H1 (cell line): ENCODE measurements at regions not wholly inside any gene's neighbourhood (a gene's known extent, or its start where the extent isn't known, plus 50 kb on each side); places are given as distances from the start of the nearest gene placed in this dataset.

Experiments used
- CTCF ChIP-seq, 3 experiments: IDR thresholded peaks; 1 replicate in 2 of 3; 2 replicates in 1 of 3; pipeline versions ENCODE4 v1.5.1 to v1.6.1; 2011; ENCODE audit warnings: low read length in 3 of 3, mild to moderate bottlenecking in 3 of 3, inconsistent platforms in 2 of 3, low read depth in 1 of 3, moderate library complexity in 1 of 3; ENCODE audit not compliant: insufficient read depth in 1 of 3; ENCODE audit errors: control extremely low read depth in 1 of 3
- FOSL1 ChIP-seq: IDR thresholded peaks from 2 replicates; pipeline ENCODE4 v1.6.1; 2011; ENCODE audit warnings: mild to moderate bottlenecking, low read depth, low read length, moderate library complexity; ENCODE audit not compliant: insufficient read depth
- RAD21 ChIP-seq, 2 experiments: IDR thresholded peaks in 1 of 2; conservative IDR thresholded peaks in 1 of 2; 2 replicates each; pipeline ENCODE4 v1.6.1; 2011; ENCODE audit warnings: low read depth in 2 of 2, low read length in 2 of 2, improper control_type of control experiment in 1 of 2, inconsistent platforms in 1 of 2, mild to moderate bottlenecking in 1 of 2, moderate library complexity in 1 of 2
- RXRA ChIP-seq: IDR thresholded peaks from 2 replicates; pipeline ENCODE4 v1.6.1; 2011; ENCODE audit warnings: low read depth, mild to moderate bottlenecking, low read length, moderate library complexity; ENCODE audit not compliant: insufficient read depth

- TF ChIP-seq CTCF (IDR thresholded peaks at IDR 0.05; ENCODE audit: control extremely low read depth in 1 of 3, insufficient read depth in 1 of 3, low read depth in 1 of 3, low read length in 3 of 3) (no peak), FOSL1 (no peak), RAD21 (IDR thresholded peaks at IDR 0.05 in 1 of 2, conservative IDR thresholded peaks at IDR 0.05 in 1 of 2; ENCODE audit: low read depth in 2 of 2, low read length in 2 of 2) (no peak), RXRA (no peak)
Measured at GRCh38 chr4:108493596-108493931, 126.8 kb upstream of the RPL34 start.
